ENCODE measurements at regions not wholly inside any gene's neighbourhood (a gene's known extent, or its start where the extent isn't known, plus 50 kb on each side); places are given as distances from the start of the nearest gene placed in this dataset.

GRCh38 chr4:100130964-100131363, 59.3 kb downstream of the DDIT4L start:
- DNase-seq: no peak

GRCh38 chr4:100130491-100130890, 59.8 kb downstream of the DDIT4L start:
- DNase-seq: no peak

DNA sequence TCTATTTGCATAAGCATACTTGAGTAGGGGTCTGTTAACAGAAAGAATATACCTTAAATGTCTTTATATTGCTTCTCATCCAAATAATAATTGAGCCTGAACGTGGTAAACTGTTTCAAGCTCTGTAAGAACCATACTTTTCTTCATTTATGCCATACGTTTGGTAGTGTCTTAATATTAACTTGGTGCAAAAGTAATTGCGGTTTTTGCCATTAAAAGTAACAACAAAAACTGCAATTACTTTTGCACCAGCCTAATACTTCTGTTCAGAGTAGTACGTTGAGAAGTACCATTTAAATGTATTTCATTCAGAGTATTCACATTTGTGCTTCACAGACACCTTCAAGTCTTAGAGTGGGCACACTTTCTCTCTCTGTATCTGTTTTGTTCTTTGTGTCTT, 60.5 kb downstream of the DDIT4L start:
- no peak for DNase-seq

GRCh38 chr4:100128338-100128737, 61.9 kb downstream of the DDIT4L start:
- DNase-seq: no peak

- DNase-seq: no peak
Measured at GRCh38 chr4:100124715-100125114, 65.6 kb downstream of the DDIT4L start.

- no peak for DNase-seq
Measured at GRCh38 chr4:100118181-100118580, 72.1 kb downstream of the DDIT4L start.

DNA sequence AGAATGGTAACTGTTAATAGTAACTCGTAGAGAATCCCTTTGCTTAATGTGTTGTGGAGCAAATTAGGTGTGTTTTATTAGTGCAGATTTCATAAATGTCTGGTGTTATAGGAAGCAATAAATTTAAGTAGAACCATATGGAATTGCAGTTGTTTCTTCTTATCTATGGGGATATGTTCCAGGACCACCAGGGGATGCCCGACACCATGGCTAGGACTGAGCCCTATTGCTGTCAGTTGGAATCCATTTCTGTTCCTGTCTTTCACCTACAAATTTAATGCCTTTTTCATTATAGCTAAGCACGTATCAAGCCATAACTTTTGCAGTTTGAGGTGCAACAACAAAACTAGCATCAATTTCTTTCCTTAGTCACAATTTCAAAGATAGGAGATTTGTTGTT, 72.5 kb downstream of the DDIT4L start:
- no peak for DNase-seq

GRCh38 chr4:100114909-100115308, 75.4 kb downstream of the DDIT4L start:
- no peak for DNase-seq

GRCh38 chr4:100113732-100114131, 76.5 kb downstream of the DDIT4L start:
- DNase-seq: no peak

GRCh38 chr4:100113096-100113495, 77.2 kb downstream of the DDIT4L start:
- DNase-seq: no peak

DNA sequence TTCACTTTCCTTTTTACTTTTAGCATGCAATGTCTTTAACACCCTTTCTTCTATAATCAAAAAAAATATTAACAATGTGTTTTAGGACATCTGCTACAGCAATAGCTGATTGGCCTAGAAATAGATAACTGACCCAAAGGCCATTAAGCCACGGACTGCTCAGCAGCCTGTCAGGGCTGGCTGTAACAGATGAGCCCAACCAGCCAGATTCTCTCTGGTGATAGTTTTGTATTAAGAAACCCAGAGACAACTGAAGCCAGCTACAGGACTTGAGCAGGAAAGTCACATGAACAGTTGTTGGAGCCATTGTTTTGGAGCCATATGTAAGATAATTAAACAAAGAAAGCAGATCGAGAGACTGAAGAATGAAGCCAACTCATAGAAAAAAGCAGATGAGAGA, 80.3 kb downstream of the DDIT4L start:
- no peak for DNase-seq

- DNase-seq: no peak
Measured at GRCh38 chr4:100108869-100109268, 81.4 kb downstream of the DDIT4L start.

GRCh38 chr4:100106982-100107381, 83.3 kb downstream of the DDIT4L start:
- no peak for DNase-seq

DNA sequence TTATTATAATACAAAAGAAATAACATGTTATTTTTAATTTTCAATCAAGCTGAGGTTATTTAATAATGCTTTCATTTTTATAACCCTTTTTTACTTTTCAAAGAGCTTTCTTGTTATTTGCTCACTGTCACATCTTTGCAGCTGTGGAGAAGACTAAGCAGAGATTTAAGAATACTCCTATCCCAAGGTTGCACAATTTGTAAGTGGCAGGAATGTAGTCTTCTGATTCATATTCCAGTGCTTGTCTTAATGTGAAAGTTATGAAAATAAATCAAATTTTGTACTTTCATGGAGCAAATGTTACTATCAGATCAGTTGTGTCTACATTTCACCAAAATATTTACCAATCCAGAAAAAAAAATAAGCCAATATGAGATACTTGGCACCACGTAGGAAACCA, 86.6 kb downstream of the DDIT4L start:
- no peak for DNase-seq

DNA sequence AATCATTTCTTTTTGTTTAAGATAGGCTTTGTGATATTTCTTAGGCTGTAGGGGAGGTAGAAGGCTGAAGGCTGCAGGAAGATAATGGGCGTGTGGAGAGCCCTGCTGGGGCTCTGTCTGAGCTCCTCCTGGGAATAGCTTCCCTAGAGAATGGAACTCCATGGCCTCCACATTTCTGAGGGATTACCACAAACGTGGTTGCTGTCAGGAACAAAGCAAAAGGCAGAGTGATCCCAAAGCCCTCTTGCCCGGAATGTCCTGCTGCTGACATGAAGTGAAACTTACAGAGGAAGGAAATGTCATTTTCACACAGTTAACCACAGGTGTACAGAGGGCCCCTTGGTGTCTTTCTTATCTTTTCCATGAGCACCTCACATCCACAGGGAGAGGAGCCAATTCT, 89.3 kb downstream of the DDIT4L start:
- no peak for DNase-seq

- DNase-seq: no peak
Measured at GRCh38 chr4:100099746-100100145, 90.5 kb downstream of the DDIT4L start.

DNA sequence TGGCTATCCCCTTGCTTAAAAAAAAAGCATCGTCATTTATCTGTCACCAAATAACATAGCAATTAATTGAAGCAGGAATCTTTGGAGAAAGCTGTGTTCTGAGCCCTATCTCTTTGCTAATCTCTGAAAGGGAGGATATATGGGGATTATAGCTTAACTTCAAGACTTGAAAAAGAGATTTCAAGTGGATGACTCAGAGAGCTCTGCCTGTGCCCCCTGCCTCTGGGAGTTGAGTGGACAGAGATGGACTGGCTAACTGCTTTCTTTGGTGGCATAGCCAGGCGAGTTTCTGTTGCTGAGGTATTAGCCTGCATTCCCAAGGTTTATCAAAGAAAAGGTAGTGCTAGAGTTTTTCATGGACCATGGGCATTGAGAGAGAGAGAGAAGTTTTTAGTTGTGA, 91.6 kb downstream of the DDIT4L start:
- no peak for DNase-seq

GRCh38 chr4:100098011-100098545, 92.2 kb downstream of the DDIT4L start:
- DNase-seq: no peak

DNA sequence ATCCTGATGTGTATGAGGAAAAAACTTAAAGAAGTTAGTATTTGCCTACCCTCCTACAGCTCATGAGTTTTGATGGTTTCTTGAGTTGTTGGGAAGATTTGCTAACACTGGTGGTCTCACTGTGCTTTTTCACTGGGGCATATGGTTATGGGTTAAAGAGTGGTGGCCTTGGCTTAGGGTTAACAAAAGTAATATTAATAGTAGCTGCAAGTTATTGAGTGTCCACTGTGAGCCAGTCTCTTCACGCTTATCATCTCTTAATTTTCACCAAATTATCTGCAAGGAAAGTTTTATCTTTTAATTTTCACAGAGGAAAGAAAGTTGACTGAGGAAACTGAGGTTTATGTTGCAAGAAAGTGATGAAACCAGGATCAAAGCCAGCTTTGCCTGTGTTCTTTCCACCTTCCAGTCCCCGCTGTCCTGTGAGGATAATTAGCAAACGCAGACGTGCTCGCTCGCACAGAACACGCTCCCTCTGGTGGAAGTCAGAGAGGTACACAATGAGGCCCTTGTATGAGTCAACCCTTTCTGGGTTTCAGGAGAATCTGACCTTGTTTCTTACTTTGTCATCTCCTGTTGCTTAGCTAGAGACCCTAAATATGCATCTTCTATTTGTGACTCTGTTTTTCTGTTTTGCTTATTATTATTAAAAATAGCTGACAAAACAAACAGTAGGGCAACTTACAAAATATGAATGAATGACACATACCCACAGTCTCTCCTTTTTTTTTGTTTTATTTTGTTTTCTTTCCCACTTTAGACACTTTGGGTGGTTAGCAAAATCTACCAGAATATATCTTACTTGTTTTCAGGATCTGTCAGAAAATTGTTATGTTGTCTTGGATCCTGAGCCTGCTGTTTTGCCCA, 94.3 kb downstream of the DDIT4L start:
- DNase-seq: peak in 1 of 2 donors; percentile 7

DNA sequence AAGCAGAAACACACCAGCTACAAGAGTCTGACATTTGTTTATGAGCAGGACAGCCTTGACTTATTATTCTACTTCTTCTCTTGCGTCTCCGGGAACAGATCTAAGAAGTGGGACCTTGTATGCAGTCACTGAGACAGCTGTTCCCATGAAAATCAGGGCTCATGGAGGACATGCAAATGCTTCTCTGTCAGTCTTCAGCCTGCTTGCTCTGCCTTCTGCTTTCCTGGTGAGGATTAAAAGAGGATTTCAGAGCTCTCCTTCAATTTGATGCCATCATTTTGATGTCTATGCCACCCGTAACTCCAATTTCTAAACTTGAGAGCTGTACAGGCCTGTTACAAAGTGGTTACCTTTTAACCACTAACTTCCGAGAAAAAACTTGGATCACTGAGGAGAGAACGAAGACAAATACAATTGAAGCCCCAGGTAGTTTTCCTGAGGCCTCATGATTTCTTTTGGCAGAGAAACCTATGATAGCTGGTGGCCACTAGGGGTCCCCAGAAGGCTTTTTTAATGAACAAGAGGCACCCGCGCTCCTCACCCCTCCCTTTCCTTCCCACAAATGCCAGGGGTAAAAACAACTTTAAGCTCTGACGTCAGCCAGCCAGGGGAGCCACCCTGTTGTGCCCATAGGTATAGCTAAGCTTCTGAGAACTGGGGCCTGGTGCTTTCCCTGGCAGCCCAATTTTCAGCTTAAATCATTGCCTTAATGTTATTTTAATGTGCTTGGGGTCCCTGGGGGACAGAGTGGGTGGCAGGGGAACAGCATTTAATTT, 97.0 kb downstream of the DDIT4L start:
- peak; percentile 34 to 71 for DNase-seq

DNA sequence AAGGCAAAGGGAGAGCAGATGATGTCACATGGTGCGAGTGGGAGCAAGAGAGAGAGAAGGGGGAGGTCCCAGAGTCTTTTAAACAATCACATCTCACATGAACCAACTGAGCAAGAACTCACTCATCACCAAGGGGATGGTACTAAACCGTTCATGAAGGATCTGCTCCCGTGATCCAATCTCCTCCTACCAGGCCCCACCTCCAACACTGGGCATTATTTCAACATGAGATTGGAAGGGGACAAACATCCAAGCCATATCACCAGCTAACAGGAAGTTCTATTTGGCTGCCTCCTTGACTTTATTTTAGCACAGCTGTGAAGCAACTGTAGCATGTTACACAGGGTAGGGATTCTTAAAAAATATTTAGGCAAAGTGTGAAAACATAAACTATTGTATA, 102.5 kb downstream of the DDIT4L start:
- DNase-seq: no peak

- no peak for DNase-seq
Measured at GRCh38 chr4:100086766-100087431, 103.4 kb downstream of the DDIT4L start.

- no peak for DNase-seq
Measured at GRCh38 chr4:100084892-100085291, 105.4 kb downstream of the DDIT4L start.
